NAMALWA (cell line): ENCODE measurements at regions not wholly inside any gene's neighbourhood (a gene's known extent, or its start where the extent isn't known, plus 50 kb on each side); places are given as distances from the start of the nearest gene placed in this dataset.
"Not testable (repeated sequence)": the region's sequence is repeated elsewhere in the genome, so short reads cannot be mapped to it uniquely, and the experiment has no call there.

ENCODE experiments used
- DNase-seq: peaks from one replicate; pipeline ENCODE4 v3.0.0-alpha.2; 2015; ENCODE audit warnings: low spot score

- DNase-seq = not testable (repeated sequence)
Observed at GRCh38 chr15:84547150-84547549, 53.7 kb upstream of the ZSCAN2 start.

GRCh38 chr15:84550503-84550902 is 50.3 kb upstream of the ZSCAN2 start:
- not testable (repeated sequence) for DNase-seq
